ENCODE measurements at regions not wholly inside any gene's neighbourhood (a gene's known extent, or its start where the extent isn't known, plus 50 kb on each side); places are given as distances from the start of the nearest gene placed in this dataset.
"Not testable (repeated sequence)": the region's sequence is repeated elsewhere in the genome, so short reads cannot be mapped to it uniquely, and the experiment has no call there.

GRCh38 chr20:25798174-25798993, 101.7 kb upstream of the ZNF337 start:
- DNase-seq (ENCODE audit: low spot score) = not testable (repeated sequence)

- not testable (repeated sequence) for DNase-seq (ENCODE audit: low spot score)
Observed at GRCh38 chr20:25797062-25797461, 100.4 kb upstream of the ZNF337 start.

GRCh38 chr20:25777241-25777640, 80.6 kb upstream of the ZNF337 start:
- not testable (repeated sequence) for DNase-seq (ENCODE audit: low spot score)

- DNase-seq (ENCODE audit: low spot score) = not testable (repeated sequence)
Observed at GRCh38 chr20:25774711-25775110, 78.1 kb upstream of the ZNF337 start.

GRCh38 chr20:25774203-25774602, 77.5 kb upstream of the ZNF337 start:
- not testable (repeated sequence) for DNase-seq (ENCODE audit: low spot score)

- DNase-seq (ENCODE audit: low spot score) = not testable (repeated sequence)
Observed at GRCh38 chr20:25772437-25772836, 75.8 kb upstream of the ZNF337 start.

GRCh38 chr20:25771818-25772217, 75.2 kb upstream of the ZNF337 start:
- not testable (repeated sequence) for DNase-seq (ENCODE audit: low spot score)

GRCh38 chr20:25761596-25761995, 64.9 kb upstream of the ZNF337 start:
- no peak for DNase-seq (ENCODE audit: low spot score)

GRCh38 chr20:25761046-25761445, 64.4 kb upstream of the ZNF337 start:
- not testable (repeated sequence) for DNase-seq (ENCODE audit: low spot score)

GRCh38 chr20:25750765-25751696, 54.4 kb upstream of the ZNF337 start:
- DNase-seq (ENCODE audit: low spot score) = no peak

GRCh38 chr20:25750220-25750764, 53.6 kb upstream of the ZNF337 start:
- DNase-seq (ENCODE audit: low spot score) = no peak

- DNase-seq (ENCODE audit: low spot score) = no peak
Observed at GRCh38 chr20:25749649-25750048, 53.0 kb upstream of the ZNF337 start.
